Prostate gland (tissue), 2 donors: ENCODE measurements at regions not wholly inside any gene's neighbourhood (a gene's known extent, or its start where the extent isn't known, plus 50 kb on each side); places are given as distances from the start of the nearest gene placed in this dataset.

ENCODE experiments used
- DNase-seq: peaks from one replicate; pipeline ENCODE4 v3.0.0-alpha.2; 2019; ENCODE audit warnings: low spot score
- H3K27ac ChIP-seq, 2 donors: fragments of 200-600 bp; sonication (generic); 2 replicates each; pipeline ENCODE4 v1.5.1; 2017 to 2019
- H3K27me3 ChIP-seq: fragments of 200-600 bp; sonication (generic); replicated peaks from 2 replicates; pipeline ENCODE4 v1.5.1; 2019; ENCODE audit not compliant: insufficient read depth
- H3K36me3 ChIP-seq, 2 donors: fragments of 200-600 bp; sonication (generic); 1 replicate in 1 of 2; 2 replicates in 1 of 2; pipeline versions ENCODE4 v1.5.1 to v1.8.1; 2017 to 2019
- H3K4me1 ChIP-seq: fragments of 200-600 bp; sonication (generic); replicated peaks from 2 replicates; pipeline ENCODE4 v1.5.1; 2019
- H3K4me3 ChIP-seq, 2 donors: fragments of 200-600 bp; sonication (generic); 2 replicates each; pipeline ENCODE4 v1.5.1; 2017 to 2019
- H3K9me3 ChIP-seq: fragments of 200-600 bp; sonication (generic); 2 replicates; pipeline ENCODE4 v1.5.1; 2017
- CTCF ChIP-seq, 4 experiments: fragments of 200-600 bp in 2 of 4; fragments of 450-650 bp in 2 of 4; sonication (generic) in 2 of 4; IDR thresholded peaks; 1 replicate in 3 of 4; 2 replicates in 1 of 4; pipeline ENCODE4 v1.5.1; 2016 to 2019; ENCODE audit warnings: antibody characterized with exemption in 4 of 4, mild to moderate bottlenecking in 2 of 4, moderate library complexity in 2 of 4
- POLR2A ChIP-seq: fragments of 450-650 bp; IDR thresholded peaks from one replicate; pipeline ENCODE4 v1.6.1; 2016; ENCODE audit warnings: antibody characterized with exemption, mild to moderate bottlenecking
- POLR2AphosphoS5 ChIP-seq: sonication (generic); formaldehyde crosslinking; IDR thresholded peaks from one replicate; pipeline ENCODE4 v1.6.1; 2017; ENCODE audit warnings: antibody characterized with exemption
- WGBS: methylation state at CpG from one replicate; pipeline ENCODE4 v1.1.5; 2018; 5-methylcytosine and 5-hydroxymethylcytosine counted together
- intact Hi-C: fragments of 100-400 bp; cut with DNase I; formaldehyde crosslinking; loops from one replicate; pipeline ENCODE4 v1.14.2; 2022

- TF ChIP-seq POLR2AphosphoS5 (no peak), CTCF (IDR thresholded peaks at IDR 0.05) (no peak), POLR2A (no peak)
- no peak for DNase-seq
- H3K36me3 ChIP-seq = no peaks in the 10 kb centered on the region
- no peaks in the 10 kb centered on the region for H3K27me3 ChIP-seq
- H3K4me1 ChIP-seq = no peaks in the 10 kb centered on the region
- no peaks in the 10 kb centered on the region for H3K9me3 ChIP-seq
- no peak overlapping the region for H3K4me3 ChIP-seq
- intact Hi-C loops = no loop called here
- H3K27ac ChIP-seq = no peak overlapping the region
Measured at GRCh38 chr1:88168126-88168525, 515.9 kb upstream of the PKN2 start.

DNA sequence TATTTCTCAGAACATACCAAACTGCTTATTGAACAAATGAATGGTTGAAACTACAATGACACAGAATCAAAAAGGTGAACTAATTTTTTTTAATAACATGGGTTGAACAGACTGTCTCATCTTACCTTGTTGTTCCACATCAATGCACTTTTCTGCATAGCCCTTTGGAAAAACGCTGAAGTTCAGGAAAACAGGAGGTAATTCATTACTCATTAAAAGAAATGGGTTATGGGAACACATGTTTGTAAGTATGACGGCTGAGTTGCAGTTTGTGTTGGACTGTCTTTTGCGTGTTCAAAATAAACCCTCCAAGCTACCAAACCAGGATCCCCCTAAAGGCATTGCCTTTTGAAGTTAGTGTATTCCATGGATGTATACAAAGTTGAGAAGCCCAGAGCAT, 514.9 kb upstream of the PKN2 start:
- no peak for DNase-seq
- intact Hi-C loops = no loop called here
- Histone ChIP-seq H3K9me3 (no peaks in the 10 kb centered on the region), H3K27me3 (no peaks in the 10 kb centered on the region), H3K36me3 (no peaks in the 10 kb centered on the region), H3K27ac (no peak overlapping the region), H3K4me3 (no peak overlapping the region), H3K4me1 (no peaks in the 10 kb centered on the region)
- WGBS = 90% methylated on average over 3 of the region's 3 CpGs
- TF ChIP-seq CTCF (IDR thresholded peaks at IDR 0.05) (no peak), POLR2AphosphoS5 (no peak), POLR2A (no peak)

DNA sequence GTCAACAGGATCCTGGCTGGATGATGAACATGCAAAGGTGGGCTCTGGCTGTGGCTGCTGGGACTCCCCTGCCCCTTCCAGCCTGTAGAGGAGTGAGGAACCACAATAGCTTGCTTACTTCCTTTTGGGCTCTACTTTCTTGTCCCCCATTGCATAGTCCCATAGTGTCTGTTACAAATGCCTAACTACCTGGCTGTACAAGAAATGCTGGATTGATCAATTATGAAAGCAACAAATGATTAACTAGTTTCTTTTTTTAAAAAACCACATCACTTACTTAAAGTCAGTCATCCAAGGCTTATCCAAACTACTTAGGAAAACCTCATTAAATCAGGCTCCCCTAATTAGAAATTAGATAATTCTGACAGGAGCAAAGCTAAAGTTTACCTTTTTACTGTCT, 514.1 kb upstream of the PKN2 start:
- H3K9me3 ChIP-seq = no peaks in the 10 kb centered on the region
- no peak overlapping the region for H3K27ac ChIP-seq
- H3K4me1 ChIP-seq = no peaks in the 10 kb centered on the region
- DNase-seq = no peak
- intact Hi-C loops = no loop called here
- TF ChIP-seq POLR2A (no peak), CTCF (IDR thresholded peaks at IDR 0.05) (no peak), POLR2AphosphoS5 (no peak)
- no peaks in the 10 kb centered on the region for H3K27me3 ChIP-seq
- H3K4me3 ChIP-seq = no peak overlapping the region
- no peaks in the 10 kb centered on the region for H3K36me3 ChIP-seq

DNA sequence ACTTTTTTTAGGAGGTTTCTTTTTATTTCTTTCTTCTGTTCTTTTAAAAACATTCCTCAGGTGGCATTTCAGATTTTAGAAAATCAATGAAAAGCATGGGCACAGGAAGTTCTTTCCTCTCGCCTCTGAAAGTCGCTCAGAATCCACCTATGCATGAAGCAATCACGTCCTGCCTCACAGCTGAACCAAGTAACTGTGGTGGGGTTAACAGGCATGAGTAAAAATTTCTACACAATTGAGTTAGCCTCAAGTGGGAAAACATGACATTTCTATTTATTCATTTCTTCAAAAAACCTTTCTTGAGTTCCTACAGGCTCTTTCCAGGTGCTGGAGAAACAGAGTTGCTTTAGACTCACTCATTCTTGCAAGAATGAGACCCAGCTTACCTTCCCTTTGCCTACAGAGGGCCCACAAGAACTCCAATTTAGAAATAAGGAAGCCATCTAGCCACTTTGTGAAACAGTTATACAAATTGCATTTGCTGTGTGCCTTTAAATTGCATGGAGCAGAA, 508.9 kb upstream of the PKN2 start:
- no peak for TF ChIP-seq POLR2AphosphoS5
- H3K36me3 ChIP-seq = no peaks in the 10 kb centered on the region
- H3K27me3 ChIP-seq = no peaks in the 10 kb centered on the region
- DNase-seq = no peak
- H3K27ac ChIP-seq = no peak overlapping the region
- intact Hi-C loops = no loop called here
- no peaks in the 10 kb centered on the region for H3K9me3 ChIP-seq
- no peak overlapping the region for H3K4me3 ChIP-seq
- H3K4me1 ChIP-seq = no peaks in the 10 kb centered on the region
- 95% methylated on average over 3 of the region's 3 CpGs for WGBS

DNA sequence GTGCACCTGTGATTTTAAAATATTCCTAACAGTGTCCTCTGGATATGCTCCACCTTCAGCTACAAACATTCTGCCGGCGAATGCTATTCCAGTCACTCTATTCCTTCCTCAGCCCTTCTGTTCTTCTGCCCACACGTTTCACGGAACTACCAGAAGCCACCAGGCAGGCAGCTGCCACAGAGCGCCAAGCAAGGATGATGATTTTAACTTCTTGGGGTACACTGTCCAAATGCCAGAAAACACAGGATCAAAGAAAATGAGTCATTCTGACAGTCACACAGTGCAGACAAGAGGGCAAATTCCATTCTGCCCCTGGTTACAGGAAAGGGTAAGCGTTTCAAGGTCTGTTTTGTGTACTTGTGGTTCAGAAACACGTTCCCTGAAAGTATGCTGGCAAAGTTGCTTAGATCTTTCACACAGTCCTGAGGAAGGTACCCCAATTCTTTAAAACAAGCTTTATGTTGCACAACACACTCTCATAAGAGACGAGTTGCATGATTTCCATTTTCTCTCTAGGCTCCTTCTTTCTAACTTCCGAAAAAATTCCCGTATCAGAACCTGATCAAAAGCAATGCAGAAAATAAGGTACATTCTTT, 508.3 kb upstream of the PKN2 start:
- H3K27me3 ChIP-seq = no peaks in the 10 kb centered on the region
- TF ChIP-seq CTCF (IDR thresholded peaks at IDR 0.05) (no peak), POLR2A (no peak), POLR2AphosphoS5 (no peak)
- peak; percentile 12 for DNase-seq
- no peaks in the 10 kb centered on the region for H3K4me1 ChIP-seq
- WGBS = 50% methylated on average over 10 of the region's 10 CpGs
- intact Hi-C loops = no loop called here
- no peaks in the 10 kb centered on the region for H3K36me3 ChIP-seq
- no peak overlapping the region for H3K4me3 ChIP-seq
- no peak overlapping the region for H3K27ac ChIP-seq
- H3K9me3 ChIP-seq = no peaks in the 10 kb centered on the region
